ENCODE measurements at regions not wholly inside any gene's neighbourhood (a gene's known extent, or its start where the extent isn't known, plus 50 kb on each side); places are given as distances from the start of the nearest gene placed in this dataset.
A peak's percentile ranks its signal among the peaks of the same experiment; 100 is the strongest.
"Not testable (repeated sequence)": the region's sequence is repeated elsewhere in the genome, so short reads cannot be mapped to it uniquely, and the experiment has no call there.

DNA sequence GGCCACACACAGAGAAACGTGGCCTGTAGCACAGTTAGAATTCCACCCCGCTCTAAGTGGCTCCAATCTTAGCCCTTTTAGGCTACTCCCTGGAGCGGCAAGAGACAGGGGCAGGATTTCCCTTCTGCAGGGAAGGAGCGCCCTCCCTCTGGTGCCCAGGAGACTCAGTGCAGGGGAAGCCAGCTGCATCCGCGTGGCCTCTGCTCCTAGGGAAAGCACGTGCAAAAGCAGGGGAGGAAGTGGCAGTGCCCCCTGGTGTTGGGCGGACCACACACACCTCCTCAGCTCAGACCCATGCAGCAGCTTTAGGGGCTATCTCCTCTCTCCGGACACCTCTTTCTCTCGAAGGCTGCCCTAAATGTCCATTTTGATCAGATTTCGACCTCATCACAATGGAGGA lies 50.0 kb downstream of the SPRING1 start:
- DNase-seq = peak; percentile 46

DNA sequence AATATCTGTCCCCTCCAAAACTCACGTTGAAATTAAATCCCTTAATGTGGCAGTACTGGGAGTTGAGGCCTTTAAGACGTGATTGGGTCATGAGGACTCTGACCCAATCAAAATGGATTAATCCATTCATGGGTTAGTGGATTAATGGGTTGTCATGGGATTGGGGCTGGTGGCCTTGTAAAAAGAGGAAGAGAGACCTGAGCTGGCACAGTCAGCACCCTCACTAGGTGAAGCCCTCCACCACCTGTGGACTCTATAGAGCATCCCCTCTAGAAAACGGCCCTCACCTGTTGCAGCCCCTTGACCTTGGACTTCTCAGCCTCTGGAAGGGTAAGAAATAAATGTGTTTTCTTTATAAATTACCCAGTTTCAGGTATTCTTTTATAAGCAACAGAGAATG lies 53.0 kb downstream of the SPRING1 start:
- DNase-seq = no peak

DNA sequence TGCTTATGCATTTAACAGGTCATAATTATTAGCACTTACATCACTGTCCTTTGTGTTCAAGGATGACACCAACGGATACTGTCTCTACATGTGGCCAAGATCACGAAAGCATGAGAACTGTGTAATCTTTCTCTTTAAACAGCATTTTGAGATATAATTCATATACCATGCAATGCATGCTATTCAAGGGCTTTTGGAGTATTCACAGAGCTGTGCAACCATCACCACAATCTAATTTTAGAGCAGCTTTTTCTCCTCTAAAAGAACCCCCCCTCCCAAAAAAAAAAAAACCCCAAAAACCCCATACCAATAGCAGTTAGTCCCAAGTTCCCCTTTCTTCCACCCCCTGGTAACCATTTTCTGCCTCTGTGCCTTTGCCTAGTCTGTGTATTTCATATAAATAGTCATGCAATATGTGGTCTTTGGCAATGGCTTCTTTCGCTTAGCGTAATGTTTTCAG lies 60.6 kb downstream of the SPRING1 start:
- DNase-seq = no peak

GRCh38 chr12:116675339-116676107 lies 62.3 kb downstream of the SPRING1 start:
- DNase-seq = no peak

DNA sequence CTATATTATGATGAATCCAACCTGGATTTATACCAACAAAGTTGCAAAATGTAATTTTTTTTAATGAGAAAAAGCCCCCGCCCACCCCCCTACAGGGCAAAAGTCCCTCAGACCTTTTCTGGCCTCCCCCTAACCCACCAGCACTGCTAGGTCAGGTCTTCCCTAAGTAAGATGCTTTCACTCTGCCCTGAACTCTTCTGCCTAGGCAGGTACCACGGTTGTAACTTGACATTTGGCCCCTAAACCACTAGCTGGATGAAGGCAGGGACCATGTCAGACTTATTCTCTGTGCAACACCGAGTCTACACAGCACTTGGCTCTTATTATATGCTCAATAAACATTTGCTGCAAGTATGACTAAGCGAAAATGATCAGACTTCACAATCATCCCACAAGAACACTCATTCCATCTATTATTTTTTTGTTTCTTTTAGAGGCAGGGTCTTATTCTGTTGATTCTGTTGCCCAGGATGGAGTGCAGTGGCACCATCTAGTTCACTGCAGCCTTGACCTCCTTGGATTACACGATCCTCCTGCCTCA lies 63.2 kb downstream of the SPRING1 start:
- no peak for DNase-seq

- DNase-seq = no peak
Measured at GRCh38 chr12:116673681-116674111, 64.2 kb downstream of the SPRING1 start.

DNA sequence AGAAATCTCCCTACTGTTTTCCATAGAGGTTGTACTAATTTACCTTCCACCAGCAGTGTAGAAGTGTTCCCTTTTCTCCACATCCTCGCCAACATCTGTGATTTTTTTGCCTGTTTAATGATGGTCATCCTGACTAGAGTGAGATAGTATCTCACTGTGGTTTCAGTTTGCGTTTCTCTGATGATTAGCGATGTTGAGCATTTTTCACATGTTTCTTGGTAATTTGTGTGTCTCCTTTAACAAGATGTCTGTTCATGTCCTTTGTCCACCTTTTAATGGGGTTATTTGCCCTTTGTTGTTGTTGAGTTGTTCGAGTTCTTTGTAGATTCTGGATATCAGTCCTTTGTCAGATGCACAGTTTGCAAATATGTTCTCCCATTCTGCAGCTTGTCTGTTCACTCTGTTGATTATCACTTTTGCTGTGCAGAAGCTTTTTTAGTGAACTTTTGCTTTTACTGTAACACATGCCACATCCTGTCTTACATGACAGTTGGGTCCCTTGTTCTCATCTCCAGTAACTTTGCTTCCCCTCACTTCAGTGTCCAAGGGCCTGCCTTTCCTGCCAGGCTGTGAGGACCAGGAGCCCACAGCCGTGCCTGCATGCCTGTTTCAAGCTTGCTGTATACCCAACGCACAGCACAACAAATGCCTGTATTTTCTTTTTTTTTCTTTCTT lies 64.9 kb downstream of the SPRING1 start:
- DNase-seq = no peak

DNA sequence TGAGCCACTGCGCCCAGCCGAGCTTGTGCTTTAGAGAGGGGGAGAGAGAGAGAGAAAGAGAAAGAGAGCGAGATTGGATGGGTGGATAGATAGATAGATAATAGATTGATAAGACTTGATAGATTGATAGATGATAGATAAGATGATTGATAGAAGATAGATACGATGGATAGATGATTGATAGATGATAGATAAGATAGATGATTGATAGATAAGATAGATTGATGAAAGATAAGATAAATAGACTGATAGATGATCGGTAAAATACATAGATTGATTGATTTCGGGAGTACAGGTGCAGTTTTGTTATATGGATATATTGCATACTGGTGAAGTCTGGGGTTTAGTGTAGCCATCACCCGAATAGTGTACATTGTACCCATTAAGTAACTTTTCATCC lies 65.9 kb downstream of the SPRING1 start:
- no peak for DNase-seq

DNA sequence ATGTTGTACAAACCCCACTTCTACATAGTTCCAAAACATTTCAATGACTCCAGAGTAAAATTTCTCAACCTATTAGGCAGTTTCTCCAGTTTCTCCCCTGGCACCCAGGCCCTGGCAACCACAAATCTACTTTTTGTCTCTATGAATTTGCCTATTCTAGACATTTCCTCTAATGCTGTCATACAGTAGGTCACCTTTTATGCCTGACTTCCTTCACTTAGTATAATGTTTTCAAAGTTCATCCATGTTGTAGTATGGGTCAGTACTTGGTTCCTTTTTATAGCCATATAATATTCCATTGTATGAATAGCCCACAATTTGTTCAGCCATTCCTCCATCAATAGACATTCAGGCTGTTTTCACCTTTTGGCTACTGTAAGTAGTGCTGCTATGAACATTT lies 67.0 kb downstream of the SPRING1 start:
- no peak for DNase-seq

- no peak for DNase-seq
Measured at GRCh38 chr12:116667752-116668151, 70.1 kb downstream of the SPRING1 start.

GRCh38 chr12:116666829-116667228 lies 71.0 kb downstream of the SPRING1 start:
- not testable (repeated sequence) for DNase-seq

DNA sequence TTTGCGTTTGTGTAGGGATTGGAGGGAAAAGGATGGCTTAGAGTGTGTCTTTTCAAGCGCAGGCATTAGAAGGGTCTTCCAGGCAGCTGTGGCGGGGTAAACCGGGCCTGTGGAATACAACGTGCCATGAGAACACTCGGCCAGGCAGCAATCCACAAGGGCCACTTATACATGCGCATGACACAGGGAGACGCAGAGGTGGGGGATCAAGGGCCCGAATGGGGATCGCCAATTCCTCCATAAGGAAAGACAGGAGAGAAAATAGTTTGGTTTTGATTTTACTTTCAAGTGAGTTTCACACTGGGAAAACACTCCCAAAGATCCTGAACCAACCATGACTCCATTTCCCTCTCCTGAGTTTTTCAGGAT lies 71.6 kb downstream of the SPRING1 start:
- DNase-seq = no peak

DNA sequence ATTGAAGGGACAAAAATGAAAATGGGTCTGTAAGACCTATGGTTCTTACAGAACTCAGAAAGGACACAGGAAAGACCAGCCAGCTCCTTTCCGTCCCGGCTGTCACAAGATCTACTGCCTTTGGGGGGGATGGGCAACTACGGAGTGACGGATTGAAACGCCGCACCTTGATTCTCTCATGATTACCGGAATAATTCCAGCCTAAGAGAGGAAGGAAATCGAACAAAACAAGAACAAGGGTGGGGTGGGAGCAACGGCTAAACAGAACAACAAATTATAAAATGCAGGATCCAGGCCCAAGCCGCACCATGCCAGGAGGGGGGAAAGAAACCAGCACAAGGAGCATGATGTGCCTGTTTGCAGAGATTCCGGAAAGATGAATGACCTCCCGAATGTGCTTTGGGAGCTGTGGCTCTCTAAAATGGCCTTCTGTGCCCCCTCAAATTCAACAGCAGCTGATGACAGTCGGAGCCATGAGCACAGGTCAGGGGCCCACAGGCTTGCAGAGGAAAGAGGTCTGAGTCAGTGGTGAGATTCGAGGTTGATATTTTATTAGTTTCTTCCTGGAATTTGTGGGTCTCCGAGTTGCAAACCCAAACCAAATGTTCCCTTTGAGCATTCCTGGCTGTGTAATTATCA lies 72.1 kb downstream of the SPRING1 start:
- no peak for DNase-seq

- DNase-seq = no peak
Measured at GRCh38 chr12:116664085-116664484, 73.8 kb downstream of the SPRING1 start.

GRCh38 chr12:116662612-116663144 lies 75.2 kb downstream of the SPRING1 start:
- no peak for DNase-seq

DNA sequence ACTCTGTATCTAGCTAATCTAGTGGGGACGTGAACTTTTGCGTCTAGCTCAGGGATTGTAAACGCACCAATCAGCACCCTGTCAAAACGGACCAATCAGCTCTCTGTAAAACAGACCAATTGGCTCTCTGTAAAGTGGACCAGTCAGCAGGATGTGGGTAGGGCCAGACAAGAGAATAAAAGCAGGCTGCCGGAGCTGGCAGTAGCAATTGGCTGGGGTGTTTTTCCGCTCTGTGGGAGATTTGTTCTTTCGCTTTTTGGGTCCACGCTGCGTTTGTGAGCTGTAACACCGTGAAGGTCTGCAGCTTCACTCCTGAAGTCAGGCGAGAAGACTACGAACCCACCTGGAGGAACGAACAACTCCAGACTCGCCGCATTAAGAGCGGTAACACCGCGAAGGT lies 76.5 kb downstream of the SPRING1 start:
- no peak for DNase-seq

GRCh38 chr12:116660740-116661139 lies 77.1 kb downstream of the SPRING1 start:
- not testable (repeated sequence) for DNase-seq

DNA sequence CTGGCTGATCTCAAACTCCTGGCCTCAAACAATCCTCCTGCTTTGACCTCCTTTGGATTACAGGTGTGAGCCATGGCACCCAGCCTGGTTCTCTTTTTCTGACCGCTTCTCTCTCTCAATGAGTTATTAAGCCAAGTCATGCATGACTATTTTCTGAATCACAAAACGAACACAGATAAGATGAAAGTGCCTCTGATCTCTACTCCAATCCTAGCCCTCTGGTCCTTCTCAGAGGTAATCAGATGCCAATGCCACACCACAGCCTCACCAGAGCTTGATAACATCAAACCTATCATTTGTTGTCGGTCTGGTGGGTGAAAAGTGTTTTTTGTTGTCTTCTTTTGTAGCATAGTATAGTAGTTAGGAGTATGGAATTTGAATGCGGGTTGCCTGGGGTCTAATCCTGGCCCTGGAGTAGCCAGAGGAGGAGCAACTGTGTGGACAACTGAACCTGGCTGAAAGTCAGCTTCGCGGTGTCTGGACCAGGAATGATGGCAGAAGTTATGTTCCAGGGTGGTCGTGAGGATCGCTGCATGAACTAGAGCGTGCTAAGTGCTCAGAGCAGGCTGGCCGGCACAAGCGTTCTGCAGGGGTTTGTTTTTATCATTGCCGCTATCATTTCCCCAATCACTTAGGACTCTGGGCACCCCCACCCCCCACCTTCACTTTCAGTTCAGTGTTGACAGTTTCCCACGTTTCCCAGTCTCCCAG lies 77.9 kb downstream of the SPRING1 start:
- no peak for DNase-seq

DNA sequence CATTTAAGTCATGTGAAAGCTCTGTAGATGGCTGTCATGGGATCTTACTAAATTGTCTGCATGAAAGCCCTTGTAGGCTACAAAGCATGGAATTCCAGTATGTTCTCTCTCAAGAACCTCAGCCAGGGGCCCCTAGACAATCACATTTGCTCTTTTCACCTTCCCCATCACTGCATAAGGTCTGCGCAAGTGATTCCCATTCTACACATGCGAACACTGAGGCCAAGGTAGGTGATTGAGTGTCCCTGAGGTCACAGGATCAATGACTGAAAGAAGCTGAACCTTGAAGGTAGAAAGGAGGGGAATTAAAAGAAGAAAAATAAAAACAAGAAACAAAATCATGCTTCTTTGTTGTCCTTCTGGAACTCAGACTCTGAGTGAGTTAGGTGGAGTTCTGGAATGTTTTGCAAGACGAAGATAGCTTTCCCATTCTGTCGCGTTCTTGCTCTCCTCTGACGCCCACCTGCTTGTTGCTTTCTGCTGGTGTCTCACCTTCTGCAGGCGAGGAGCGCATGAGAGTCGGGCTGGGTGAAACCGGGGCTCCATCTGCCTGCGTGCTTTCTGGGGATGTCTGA lies 79.9 kb downstream of the SPRING1 start:
- DNase-seq = no peak

GRCh38 chr12:116656306-116656705 lies 81.6 kb downstream of the SPRING1 start:
- no peak for DNase-seq

GRCh38 chr12:116654226-116654743 lies 83.6 kb downstream of the SPRING1 start:
- no peak for DNase-seq

DNA sequence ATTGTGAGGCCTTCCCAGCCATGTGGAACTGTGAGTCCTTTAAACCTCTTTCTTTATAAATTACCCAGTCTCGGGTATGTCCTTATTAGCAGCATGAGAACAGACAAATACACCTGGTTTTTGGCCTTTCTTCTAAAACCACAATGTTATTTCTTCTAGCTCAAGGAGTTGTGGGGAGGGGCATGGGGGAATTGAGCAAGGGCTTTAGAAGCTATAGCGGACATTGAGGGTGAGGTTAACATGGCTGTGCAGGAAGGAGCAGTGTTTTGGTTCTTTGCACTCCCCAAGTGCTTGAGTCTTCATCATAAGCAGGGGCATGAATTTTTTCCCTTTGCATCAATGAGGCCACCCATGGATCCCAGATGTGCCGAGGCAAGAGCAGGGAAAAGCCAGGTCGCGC lies 86.8 kb downstream of the SPRING1 start:
- no peak for DNase-seq
